ENCODE measurements at regions not wholly inside any gene's neighbourhood (a gene's known extent, or its start where the extent isn't known, plus 50 kb on each side); places are given as distances from the start of the nearest gene placed in this dataset.

DNA sequence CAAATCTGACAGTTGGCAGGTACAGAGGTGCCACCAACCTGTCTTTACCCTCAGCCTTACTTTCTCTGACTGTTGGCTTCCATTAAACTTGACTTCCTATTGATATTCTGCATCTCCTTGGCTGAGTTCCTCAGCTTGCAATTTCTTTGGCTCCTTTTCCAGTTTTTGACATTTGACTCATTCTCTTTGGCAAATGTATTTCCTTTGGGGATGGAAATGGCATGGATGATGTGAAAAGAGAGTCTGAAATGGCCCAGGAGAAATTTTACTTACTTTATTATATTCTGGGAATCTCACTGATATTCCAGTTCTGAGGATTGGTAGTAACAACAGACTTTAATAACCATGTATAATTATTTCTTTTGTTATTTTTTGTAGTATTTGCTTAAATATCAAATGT is 255.2 kb downstream of the CD109 start:
- TF ChIP-seq, protein P1, sequence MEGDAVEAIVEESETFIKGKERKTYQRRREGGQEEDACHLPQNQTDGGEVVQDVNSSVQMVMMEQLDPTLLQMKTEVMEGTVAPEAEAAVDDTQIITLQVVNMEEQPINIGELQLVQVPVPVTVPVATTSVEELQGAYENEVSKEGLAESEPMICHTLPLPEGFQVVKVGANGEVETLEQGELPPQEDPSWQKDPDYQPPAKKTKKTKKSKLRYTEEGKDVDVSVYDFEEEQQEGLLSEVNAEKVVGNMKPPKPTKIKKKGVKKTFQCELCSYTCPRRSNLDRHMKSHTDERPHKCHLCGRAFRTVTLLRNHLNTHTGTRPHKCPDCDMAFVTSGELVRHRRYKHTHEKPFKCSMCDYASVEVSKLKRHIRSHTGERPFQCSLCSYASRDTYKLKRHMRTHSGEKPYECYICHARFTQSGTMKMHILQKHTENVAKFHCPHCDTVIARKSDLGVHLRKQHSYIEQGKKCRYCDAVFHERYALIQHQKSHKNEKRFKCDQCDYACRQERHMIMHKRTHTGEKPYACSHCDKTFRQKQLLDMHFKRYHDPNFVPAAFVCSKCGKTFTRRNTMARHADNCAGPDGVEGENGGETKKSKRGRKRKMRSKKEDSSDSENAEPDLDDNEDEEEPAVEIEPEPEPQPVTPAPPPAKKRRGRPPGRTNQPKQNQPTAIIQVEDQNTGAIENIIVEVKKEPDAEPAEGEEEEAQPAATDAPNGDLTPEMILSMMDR (IDR thresholded peaks at IDR 0.05), result no peak
- TF ChIP-seq POLR2A (IDR thresholded peaks at IDR 0.05), result no peak
